ENCODE measurements at regions not wholly inside any gene's neighbourhood (a gene's known extent, or its start where the extent isn't known, plus 50 kb on each side); places are given as distances from the start of the nearest gene placed in this dataset.

GRCh38 chr1:184283999-184284398 lies 102.8 kb upstream of the C1orf21 start:
- Histone ChIP-seq H3K4me1 (no peaks in the 10 kb centered on the region), H3K36me3 (no peaks in the 10 kb centered on the region), H3K27me3 (no peaks in the 10 kb centered on the region), H3K27ac (no peak overlapping the region), H3K9me3 (no peaks in the 10 kb centered on the region), H3K4me3 (no peak overlapping the region), H3K9ac (ENCODE audit: low read depth in 2 of 2, low read length in 2 of 2) (no peak overlapping the region)
- intact Hi-C loops (cut with DNase I), result no loop called here
- peak; percentile 32 for DNase-seq
- no peak for TF ChIP-seq CTCF (IDR thresholded peaks at IDR 0.05)

GRCh38 chr1:184284900-184285299 lies 101.9 kb upstream of the C1orf21 start:
- no peak for TF ChIP-seq CTCF (IDR thresholded peaks at IDR 0.05)
- Histone ChIP-seq H3K27me3 (no peaks in the 10 kb centered on the region), H3K36me3 (no peaks in the 10 kb centered on the region), H3K4me1 (no peaks in the 10 kb centered on the region), H3K9ac (ENCODE audit: low read depth in 2 of 2, low read length in 2 of 2) (no peak overlapping the region), H3K9me3 (no peaks in the 10 kb centered on the region), H3K27ac (no peak overlapping the region), H3K4me3 (no peak overlapping the region)
- intact Hi-C loops (cut with DNase I), result no loop called here
- no peak for DNase-seq

GRCh38 chr1:184285401-184286087 lies 101.3 kb upstream of the C1orf21 start:
- Histone ChIP-seq H3K27ac (no peak overlapping the region), H3K27me3 (no peaks in the 10 kb centered on the region), H3K36me3 (no peaks in the 10 kb centered on the region), H3K4me1 (no peaks in the 10 kb centered on the region), H3K9me3 (no peaks in the 10 kb centered on the region), H3K4me3 (no peak overlapping the region), H3K9ac (ENCODE audit: low read depth in 2 of 2, low read length in 2 of 2) (no peak overlapping the region)
- no peak for DNase-seq
- intact Hi-C loops (cut with DNase I), result no loop called here
- TF ChIP-seq CTCF (IDR thresholded peaks at IDR 0.05), result no peak

GRCh38 chr1:184287001-184287400 lies 99.8 kb upstream of the C1orf21 start:
- H3K9me3 ChIP-seq, result no peaks in the 10 kb centered on the region
- no peaks in the 10 kb centered on the region for H3K4me1 ChIP-seq
- H3K9ac ChIP-seq (ENCODE audit: low read depth in 2 of 2, low read length in 2 of 2), result no peak overlapping the region
- H3K36me3 ChIP-seq, result no peaks in the 10 kb centered on the region
- no peak for TF ChIP-seq CTCF (IDR thresholded peaks at IDR 0.05)
- no peak for DNase-seq
- H3K27me3 ChIP-seq, result no peaks in the 10 kb centered on the region
- intact Hi-C loops (cut with DNase I), result no loop called here
- no peak overlapping the region for H3K27ac ChIP-seq
- H3K4me3 ChIP-seq, result no peak overlapping the region

- Histone ChIP-seq H3K27me3 (no peaks in the 10 kb centered on the region), H3K4me1 (no peaks in the 10 kb centered on the region), H3K9me3 (no peaks in the 10 kb centered on the region), H3K36me3 (no peaks in the 10 kb centered on the region), H3K9ac (ENCODE audit: low read depth in 2 of 2, low read length in 2 of 2) (no peak overlapping the region), H3K4me3 (no peak overlapping the region), H3K27ac (no peak overlapping the region)
- TF ChIP-seq CTCF (IDR thresholded peaks at IDR 0.05), result no peak
- DNase-seq, result no peak
- intact Hi-C loops (cut with DNase I), result no loop called here
Measured at GRCh38 chr1:184289825-184290550, 96.8 kb upstream of the C1orf21 start.

All from colonic mucosa (tissue), 4 donors.